GM18867 (cell line): ENCODE measurements at regions not wholly inside any gene's neighbourhood (a gene's known extent, or its start where the extent isn't known, plus 50 kb on each side); places are given as distances from the start of the nearest gene placed in this dataset.
"Not testable (repeated sequence)": the region's sequence is repeated elsewhere in the genome, so short reads cannot be mapped to it uniquely, and the experiment has no call there.

Experiments
- ATAC-seq: cut with Tn5 transposase; IDR thresholded peaks from one replicate; pipeline ENCODE4 v1.9.1; 2021; ENCODE audit warnings: mild to moderate bottlenecking, moderate library complexity; ENCODE audit not compliant: unreplicated experiment

DNA sequence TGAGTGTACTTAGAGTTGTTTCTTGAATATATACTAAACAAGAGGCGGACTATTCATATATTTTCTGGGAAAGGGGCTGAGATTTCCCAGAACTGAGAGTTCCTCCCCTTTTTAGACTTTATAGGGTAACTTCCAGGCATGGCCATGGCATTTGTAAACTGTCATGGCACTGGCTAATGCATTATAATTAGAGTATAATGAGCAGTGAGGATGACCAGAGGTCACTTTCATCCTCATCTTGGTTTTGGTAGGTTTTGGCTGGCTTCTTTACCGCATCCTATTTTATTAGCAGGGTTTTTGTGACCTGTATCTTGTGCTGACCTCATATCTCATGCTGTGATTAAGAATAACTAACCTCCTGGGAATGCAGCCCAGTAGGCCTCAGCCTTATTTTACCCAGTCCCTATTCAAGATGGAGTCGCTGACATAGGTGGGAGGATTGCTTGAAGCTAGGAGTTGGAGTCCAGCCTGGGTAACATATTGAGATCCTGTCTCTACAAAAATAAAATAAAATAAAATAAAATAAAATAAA, 91.4 kb downstream of the MOBP start:
- no peak for ATAC-seq

DNA sequence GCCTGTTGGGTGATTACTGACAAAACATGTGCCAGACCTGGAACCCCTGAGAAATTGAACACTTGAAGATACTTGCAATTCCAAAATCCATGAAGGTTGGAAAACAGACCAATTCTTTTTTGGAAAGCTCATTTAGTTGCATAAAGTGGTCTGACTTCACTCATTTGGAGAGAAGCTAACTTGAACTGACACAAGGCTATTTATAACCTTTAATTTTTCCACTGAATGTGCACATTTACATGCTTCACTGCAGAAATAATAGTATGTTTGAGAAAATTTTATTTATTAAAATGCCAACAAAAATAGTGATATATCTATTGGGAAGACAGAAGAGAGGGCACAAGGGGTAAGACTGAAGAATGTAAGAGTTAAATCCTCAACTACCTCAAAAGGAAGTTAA, 92.1 kb downstream of the MOBP start:
- no peak for ATAC-seq

DNA sequence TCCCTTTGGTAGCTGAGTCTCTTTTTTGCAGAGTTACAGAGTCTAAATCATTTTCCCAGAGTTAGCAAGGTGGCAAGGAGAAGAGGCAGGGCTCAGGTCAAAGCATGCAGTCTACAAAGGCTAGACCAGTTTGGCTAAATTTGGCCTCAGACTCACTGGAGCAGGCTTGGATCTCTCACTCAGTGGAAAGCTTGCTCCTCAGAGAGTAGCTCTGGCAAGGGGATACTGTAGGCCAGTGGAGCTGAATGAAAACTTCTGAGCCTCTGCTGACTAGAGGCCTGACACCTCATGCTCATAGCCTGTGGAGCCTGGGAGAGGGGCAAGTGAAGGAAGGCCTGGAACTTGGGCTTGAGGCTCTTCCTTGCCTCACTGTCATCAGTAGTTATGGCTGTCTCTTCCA, 101.0 kb downstream of the MOBP start:
- ATAC-seq = no peak

DNA sequence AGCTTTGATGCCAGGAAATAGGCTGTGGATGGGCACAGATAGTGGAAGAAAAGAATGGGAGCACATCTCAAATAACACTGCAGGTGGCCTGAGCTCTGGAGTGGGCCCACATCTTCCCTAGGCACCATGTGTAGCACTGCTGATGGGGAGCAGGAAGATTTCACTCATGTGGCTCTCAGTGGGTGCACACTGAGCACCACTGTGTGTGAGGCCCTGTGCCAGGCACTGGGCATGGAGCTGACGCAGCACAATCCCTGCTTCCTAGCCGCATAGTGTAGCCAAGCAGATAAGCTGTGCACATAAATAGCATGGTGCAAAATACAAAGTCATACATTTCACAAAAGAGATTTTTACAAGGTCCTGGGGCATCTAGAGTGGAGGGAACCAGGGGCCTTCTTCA, 101.6 kb downstream of the MOBP start:
- no peak for ATAC-seq

DNA sequence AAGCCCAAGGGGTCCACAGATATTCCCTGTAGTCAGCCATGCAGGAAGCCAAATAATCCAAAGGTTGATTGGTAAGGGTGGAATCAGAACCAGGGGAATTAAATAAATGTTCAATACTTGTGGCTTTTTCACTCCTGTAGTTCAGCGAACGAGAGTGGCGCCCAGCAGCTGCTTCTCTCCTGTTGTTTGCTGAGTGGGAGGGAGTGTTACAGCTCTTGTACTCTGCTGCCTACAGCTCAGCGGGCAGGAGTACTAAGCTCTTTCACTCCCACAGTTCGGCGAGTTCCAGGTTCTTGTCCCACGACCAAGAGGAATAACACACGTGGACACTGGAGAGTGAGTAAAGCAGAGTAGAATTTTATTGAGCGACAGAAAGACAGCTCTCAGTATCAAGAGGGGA, 105.9 kb downstream of the MOBP start:
- no peak for ATAC-seq

DNA sequence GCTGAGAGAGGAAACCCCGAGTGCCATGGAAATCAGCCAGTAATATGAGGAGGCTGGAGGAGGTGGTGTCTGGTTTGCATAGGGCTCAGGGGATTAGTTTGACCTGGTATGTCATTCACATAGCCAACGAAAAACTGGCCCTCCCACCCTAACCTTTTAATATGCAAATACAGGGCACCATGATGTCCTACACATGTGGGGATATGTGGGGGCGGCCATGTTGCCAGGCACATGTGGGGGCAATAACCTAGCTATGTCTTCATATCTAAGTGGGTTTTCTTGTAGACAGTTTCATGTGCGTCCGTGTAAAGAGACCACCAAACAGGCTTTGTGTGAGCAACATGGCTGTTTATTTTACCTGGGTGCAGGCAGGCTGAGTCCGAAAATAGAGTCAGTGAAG, 110.1 kb downstream of the MOBP start:
- no peak for ATAC-seq

DNA sequence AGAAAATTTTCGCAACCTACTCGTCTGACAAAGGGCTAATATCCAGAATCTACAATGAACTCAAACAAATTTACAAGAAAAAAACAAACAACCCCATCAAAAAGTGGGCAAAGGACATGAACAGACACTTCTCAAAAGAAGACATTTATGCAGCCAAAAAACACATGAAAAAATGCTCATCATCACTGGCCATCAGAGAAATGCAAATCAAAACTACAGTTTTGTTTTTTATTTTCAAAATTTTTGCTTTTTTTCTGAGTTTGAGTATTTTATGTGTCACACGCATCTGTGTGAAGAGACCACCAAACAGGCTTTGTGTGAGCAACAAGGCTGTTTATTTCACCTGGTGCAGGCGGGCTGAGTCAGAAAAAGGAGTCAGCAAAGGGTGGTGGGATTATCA, 118.7 kb downstream of the MOBP start:
- not testable (repeated sequence) for ATAC-seq

DNA sequence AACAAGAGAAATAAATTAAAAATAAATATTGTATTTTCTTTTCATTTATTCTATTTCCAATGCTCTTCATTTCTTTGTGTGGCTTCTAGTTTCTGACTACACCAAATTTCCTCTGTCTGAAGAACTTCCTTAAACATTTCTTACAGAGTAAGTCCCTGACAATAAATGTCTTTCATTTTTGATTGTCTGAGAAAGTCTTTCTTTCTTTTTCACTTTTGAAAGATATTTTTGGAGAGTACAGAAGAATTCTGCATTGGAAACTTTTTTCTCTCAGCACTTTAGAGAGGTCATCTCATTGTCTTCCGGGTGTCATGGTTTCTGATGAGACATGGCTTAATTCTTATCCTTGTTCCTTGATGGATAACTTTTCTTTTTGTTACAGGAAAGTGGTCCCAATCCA, 119.6 kb downstream of the MOBP start:
- peak; percentile 63 for ATAC-seq

DNA sequence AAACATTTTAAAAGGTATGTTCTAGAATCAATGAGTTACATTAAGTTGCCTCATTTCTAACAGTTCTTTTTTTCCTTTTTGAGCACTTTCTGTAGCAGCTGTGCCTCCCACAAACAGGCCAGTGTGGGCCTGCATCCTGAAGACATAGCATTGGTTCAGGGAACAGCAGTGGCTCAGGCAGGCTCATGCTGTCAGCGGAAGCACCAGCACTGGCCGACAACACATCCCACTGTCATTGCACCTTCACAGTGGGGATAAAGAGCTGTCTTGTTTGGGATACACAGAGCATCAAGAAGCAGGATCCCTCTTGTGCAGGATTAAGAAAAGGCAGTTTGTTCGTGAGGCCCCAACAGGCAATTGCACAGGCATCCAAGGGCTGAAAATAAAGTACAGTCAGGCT, 123.3 kb downstream of the MOBP start:
- no peak for ATAC-seq

DNA sequence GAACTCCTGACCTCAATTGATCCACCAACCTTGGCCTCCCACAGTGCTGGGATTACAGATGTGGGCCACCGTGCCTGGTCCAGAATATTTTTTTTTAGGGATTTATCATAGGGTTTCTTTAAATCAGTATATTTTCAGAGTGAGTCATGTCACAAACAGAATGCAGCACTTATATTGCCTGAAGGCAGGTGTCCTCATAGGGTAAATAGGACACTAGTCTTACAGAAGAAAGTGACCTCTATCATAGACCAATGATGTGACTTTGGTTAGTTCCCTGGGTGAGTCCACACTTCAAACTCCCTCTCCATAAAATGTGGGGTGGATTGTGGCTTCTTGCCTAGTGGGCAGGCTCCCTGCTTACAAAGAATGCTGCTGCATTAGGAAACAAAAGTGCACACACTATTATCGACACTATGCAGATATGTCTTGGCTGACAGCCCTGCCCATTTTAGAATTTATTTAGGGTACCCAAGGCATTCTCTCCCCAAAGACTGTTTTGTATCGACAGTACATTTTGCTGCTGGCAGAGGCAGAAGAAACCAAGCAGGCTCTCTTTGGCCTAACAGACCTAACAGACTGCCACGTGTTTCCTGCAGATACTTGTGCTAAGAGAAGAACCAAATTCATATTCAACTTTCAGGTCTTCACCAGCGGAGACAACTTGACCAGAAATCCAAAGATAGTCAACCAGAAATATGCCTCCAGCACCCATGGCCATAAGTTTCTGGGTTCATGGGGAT, 125.0 kb downstream of the MOBP start:
- peak; percentile 52 for ATAC-seq

DNA sequence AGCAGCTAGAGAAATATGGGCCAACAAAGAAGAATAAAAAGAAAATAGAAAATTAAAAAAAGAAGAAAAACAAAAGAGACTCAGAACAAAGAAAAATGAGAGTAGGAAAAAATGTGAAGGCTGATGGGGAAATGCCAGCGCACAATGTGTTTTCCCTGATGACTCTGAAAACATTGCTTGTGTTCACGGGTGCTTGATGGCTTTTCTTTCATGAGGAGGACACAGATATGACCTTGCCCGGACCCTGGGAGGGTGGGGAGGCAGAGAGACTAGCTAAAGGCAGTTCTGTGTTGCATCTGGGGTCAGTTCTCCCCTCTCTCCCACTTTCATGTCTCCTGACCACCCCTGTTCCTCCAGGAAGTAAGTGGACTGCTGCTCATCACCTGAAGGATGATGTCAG, 125.9 kb downstream of the MOBP start:
- no peak for ATAC-seq

DNA sequence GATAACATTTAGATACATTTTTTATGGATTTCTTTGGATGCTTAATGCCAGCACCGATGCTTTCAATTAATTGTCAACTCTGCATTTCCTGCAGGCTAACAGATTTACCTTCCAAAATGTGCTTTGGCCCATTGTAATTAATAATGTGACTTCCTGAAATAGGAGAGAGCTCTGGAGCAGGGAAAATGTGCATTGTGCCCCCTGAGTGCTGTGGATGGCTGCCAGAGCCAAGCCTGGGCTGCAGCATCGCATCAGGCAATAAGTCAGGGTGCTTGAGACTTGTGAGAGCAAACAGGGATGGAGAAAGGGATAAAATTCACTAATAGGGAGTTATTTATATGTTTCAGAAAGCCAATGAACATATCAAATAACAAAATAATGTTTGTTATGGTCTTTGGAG, 133.8 kb downstream of the MOBP start:
- ATAC-seq = no peak

DNA sequence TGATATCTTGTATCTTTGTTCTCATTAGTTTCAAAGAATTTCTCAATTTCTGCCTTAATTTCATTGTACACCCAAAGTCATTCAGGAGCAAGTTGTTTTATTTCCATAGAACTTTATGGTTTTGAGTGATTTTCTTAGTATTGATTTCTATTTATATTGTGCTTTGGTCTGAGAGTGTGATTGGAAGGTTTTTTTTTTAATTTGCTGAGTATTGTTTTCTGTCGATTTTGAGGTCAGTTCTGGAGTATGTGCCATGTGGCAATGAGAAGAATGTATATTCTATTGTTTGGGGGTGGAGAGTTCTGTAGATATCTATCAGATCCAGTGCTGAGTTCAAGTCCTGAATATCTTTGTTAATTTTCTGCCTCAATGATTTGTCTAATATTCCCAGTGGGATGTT, 138.4 kb downstream of the MOBP start:
- ATAC-seq = no peak

DNA sequence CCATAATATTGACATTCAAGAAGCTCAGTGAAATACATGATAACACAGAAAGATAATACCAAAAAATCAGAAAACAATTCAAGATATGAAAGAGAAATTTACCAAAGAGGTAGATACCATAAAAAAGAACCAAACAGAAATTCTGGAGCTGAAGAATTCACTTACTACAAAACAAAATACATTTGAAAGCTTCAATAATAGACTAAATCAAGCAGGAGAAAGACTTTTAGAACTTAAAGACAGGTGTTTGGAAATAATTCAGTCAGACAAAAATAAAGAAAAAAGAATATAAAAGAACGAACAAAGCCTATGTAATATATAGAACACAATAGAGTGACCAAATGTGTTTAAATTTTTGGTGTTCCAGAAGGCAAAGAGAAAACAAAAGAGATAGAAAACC, 158.7 kb downstream of the MOBP start:
- ATAC-seq = no peak

DNA sequence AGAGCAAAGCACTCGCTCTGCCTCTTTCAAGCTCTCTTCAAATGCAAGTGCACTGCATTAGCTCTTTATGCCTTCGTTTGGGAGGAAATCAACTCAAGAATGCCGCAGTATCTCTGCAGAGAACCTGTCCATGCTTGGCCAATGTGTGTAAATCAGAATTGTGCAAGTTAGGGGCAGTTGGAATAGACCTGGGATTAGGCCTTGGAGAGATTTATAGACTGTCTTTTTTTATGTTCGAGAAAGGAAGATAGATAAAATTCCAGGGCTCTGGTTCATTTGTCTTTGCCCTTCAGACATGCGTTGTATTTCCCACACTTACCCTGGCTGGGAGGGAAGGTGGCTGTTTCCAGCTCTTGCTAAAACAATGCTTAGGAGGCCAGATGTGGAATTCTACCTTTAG, 163.7 kb downstream of the MOBP start:
- no peak for ATAC-seq

DNA sequence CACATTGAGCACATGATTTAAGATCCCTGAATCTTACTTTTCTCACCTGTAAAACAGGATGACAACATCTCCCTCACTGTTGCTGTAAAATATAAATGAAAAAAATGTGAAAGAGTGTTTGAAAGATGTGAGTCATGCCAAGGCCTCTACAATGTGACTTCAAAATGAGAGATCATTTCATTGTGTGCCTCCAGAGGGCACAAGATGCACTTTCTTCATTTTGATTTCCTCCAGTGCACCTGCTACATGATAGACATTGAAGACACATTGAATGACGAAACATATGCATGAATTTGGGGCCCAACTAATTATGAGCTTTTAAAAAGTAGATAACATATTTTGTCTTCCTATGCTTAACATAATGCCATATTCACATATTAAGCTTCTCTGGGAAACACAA, 170.3 kb downstream of the MOBP start:
- no peak for ATAC-seq

DNA sequence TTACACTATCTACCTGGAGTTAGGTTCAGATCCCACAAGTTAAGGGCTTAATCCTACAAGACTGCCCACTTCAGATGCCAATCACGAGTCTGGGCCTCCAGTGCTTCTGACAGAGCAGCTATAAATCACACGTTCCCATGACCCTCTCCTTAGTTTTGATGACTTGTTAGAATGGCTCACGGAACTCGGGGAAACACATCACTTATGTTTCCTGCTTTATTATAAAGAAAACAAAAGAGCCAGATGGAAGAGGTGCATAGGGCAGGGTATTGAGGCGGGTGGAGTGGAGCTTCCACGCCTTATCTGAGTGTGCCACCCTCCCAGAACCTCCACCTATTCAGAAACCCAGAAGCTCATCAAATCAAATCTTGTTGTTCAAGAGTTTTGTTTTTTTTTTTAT, 170.8 kb downstream of the MOBP start:
- no peak for ATAC-seq

DNA sequence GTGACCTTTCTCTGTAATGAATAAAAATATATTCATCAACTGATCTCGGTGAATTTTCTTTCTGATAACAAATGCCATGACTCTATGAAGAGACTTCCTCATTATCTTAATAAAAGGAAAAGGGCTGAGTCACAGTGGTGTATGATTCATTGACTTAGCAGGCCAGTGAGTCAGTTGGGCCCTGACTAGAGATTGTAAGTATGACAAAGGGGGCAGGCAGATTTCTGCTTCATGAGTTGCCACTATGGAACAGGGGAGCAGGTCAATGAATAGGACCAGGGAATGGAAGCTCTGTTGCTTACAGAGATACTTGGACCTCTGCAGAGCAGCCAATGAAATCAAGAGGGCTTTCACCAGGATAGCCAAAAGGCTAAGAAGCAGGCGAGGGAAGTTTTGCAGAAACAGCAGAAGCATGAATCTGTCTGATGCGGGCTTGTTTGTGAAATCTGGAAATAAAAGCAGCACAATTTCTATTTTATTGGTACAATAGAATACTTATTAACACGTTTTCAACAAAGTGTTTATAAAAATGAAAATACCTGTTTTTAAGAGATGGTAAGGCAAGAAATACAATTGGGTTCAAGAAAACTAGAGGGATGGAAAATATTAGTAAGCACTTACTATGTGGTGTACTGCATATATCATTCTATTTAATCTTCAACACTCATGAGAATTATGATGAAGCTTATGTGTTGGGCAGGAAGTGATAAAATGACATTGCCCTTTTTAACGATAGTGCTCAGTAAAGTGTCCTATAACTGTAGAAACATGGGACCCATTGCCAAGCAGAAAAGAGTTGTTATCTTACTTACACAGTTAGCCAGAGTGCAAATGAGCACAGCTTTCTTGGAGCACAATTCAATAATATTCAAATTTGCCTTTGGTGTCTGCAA, 169.8 kb upstream of the MYRIP start:
- no peak for ATAC-seq

DNA sequence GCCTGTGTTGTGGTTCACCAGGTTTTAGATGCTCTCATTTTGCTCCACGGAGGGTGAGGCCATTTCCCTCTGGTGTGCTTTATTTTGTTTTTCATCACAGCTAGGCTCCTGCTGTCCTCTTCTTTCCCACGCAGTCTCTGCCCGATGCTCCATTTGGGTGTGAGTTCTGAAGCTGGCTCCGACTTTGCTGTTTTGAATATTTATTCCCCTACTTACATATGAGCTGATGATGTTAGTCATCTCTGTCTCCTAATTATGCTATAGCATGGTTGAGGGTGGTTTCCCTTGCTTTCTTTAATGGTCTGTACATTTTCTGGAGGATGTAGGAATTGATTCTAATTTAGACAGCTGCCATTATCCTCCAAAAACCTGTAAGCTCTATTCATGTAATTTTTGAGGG, 168.1 kb upstream of the MYRIP start:
- no peak for ATAC-seq

DNA sequence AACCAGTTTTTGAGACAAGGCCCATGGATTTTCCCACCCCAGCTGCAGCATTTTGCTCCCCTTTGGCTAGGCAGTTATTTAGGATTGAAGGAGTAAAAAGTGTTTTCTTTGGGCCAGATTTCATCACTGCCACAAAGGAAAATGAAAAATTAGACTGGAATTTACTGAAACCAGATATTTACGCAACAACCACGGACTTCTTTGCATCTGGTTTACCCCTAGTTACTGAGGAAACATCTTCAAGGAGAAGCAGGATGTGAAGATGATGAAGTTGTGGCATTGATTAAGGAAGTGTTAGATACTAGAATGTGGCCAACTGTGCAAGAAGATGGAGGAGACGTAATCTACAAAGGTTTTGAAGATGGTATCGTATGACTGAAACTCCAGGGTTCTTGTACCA, 165.2 kb upstream of the MYRIP start:
- ATAC-seq = no peak

DNA sequence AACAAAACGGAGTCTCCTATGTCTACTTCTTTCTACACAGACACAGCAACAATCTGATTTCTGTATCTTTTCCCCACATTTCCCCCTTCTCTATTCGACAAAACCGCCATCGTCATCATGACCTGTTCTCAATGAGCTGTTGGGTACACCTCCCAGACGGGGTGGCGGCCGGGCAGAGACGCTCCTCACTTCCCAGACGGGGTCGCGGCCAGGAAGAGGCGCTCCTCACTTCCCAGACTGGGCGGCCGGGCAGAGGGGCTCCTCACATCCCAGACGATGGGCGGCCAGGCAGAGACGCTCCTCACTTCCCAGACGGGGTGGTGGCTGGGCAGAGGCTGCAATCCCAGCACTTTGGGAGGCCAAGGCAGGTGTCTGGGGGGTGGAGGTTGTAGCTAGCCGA, 158.2 kb upstream of the MYRIP start:
- not testable (repeated sequence) for ATAC-seq
